ENCODE measurements at regions not wholly inside any gene's neighbourhood (a gene's known extent, or its start where the extent isn't known, plus 50 kb on each side); places are given as distances from the start of the nearest gene placed in this dataset.

- no peak for TF ChIP-seq RAD21 (IDR thresholded peaks at IDR 0.05; ENCODE audit: low read length)
- TF ChIP-seq POLR2AphosphoS5 (IDR thresholded peaks at IDR 0.05; ENCODE audit: low read depth, low read length) = no peak
- no peak for TF ChIP-seq SIN3A (IDR thresholded peaks at IDR 0.05; ENCODE audit: borderline replicate concordance, low read depth, low read length)
- no peak for TF ChIP-seq CHD2 (IDR thresholded peaks at IDR 0.05; ENCODE audit: low read length, partially characterized antibody)
- TF ChIP-seq CTCF (IDR thresholded peaks at IDR 0.05) = no peak
- no peak for TF ChIP-seq NFIC (IDR thresholded peaks at IDR 0.05; ENCODE audit: borderline replicate concordance)
- no peak for TF ChIP-seq TCF12 (IDR thresholded peaks at IDR 0.05)
- TF ChIP-seq USF2 (IDR thresholded peaks at IDR 0.05; ENCODE audit: borderline replicate concordance, low read depth, low read length) = no peak
- no peak for TF ChIP-seq TAF1 (IDR thresholded peaks at IDR 0.05; ENCODE audit: borderline replicate concordance, low read depth, low read length)
- TF ChIP-seq FOXM1 (IDR thresholded peaks at IDR 0.05; ENCODE audit: low read depth) = no peak
- TF ChIP-seq MAX (IDR thresholded peaks at IDR 0.05; ENCODE audit: low read depth) = no peak
- no peak for TF ChIP-seq EZH2phosphoT487 (IDR thresholded peaks at IDR 0.05; ENCODE audit: borderline replicate concordance, low read depth)
Observed at GRCh38 chr15:37262922-37263608, 162.7 kb upstream of the MEIS2 start.

All from SK-N-SH (cell line).